Cardiac muscle cell (in vitro differentiated cells and primary cell): ENCODE measurements at regions not wholly inside any gene's neighbourhood (a gene's known extent, or its start where the extent isn't known, plus 50 kb on each side); places are given as distances from the start of the nearest gene placed in this dataset.
"Not testable (repeated sequence)": the region's sequence is repeated elsewhere in the genome, so short reads cannot be mapped to it uniquely, and the experiment has no call there.

Experiments used
- DNase-seq, 2 donors: peaks; one replicate each; pipeline versions ENCODE4 v3.0.0 to v3.0.0-alpha.2; 2010 to 2017; ENCODE audit warnings: low read depth in 1 of 2, low spot score in 1 of 2
- H3K27ac ChIP-seq: fragments of 200-600 bp; sonication (generic); 2 replicates; pipeline ENCODE4 v1.5.1; 2016
- H3K27me3 ChIP-seq: fragments of 200-600 bp; sonication (generic); 2 replicates; pipeline ENCODE4 v1.6.0; 2016; ENCODE audit warnings: control low read depth
- H3K36me3 ChIP-seq: fragments of 200-600 bp; sonication (generic); 2 replicates; pipeline ENCODE4 v1.5.1; 2016; ENCODE audit warnings: control low read depth
- H3K4me1 ChIP-seq: fragments of 200-600 bp; sonication (generic); 2 replicates; pipeline ENCODE4 v1.8.1; 2017; ENCODE audit warnings: low read depth, mild to moderate bottlenecking, mixed run types
- H3K4me3 ChIP-seq: fragments of 200-600 bp; sonication (generic); 2 replicates; pipeline ENCODE4 v1.5.1; 2016; ENCODE audit warnings: mild to moderate bottlenecking
- H3K9me3 ChIP-seq: fragments of 200-600 bp; sonication (generic); 2 replicates; pipeline ENCODE4 v1.5.1; 2017; ENCODE audit warnings: low read depth, mild to moderate bottlenecking, control low read depth
- TF ChIP-seq, protein P1 (sequence below): IDR thresholded peaks from 2 replicates; pipeline ENCODE4 v1.5.1; 2012; ENCODE audit warnings: low read depth, mild to moderate bottlenecking, low read length

GRCh38 chr3:159039286-159039685, 237.4 kb downstream of the MFSD1 start:
- TF ChIP-seq, protein P1, sequence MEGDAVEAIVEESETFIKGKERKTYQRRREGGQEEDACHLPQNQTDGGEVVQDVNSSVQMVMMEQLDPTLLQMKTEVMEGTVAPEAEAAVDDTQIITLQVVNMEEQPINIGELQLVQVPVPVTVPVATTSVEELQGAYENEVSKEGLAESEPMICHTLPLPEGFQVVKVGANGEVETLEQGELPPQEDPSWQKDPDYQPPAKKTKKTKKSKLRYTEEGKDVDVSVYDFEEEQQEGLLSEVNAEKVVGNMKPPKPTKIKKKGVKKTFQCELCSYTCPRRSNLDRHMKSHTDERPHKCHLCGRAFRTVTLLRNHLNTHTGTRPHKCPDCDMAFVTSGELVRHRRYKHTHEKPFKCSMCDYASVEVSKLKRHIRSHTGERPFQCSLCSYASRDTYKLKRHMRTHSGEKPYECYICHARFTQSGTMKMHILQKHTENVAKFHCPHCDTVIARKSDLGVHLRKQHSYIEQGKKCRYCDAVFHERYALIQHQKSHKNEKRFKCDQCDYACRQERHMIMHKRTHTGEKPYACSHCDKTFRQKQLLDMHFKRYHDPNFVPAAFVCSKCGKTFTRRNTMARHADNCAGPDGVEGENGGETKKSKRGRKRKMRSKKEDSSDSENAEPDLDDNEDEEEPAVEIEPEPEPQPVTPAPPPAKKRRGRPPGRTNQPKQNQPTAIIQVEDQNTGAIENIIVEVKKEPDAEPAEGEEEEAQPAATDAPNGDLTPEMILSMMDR: no peak

GRCh38 chr3:159045279-159045885, 243.5 kb downstream of the MFSD1 start:
- H3K27ac ChIP-seq: no peak overlapping the region
- DNase-seq: no peak
- H3K36me3 ChIP-seq: no peaks in the 10 kb centered on the region
- TF ChIP-seq, protein P1: no peak
- H3K4me3 ChIP-seq: no peak overlapping the region
- no peaks in the 10 kb centered on the region for H3K9me3 ChIP-seq
- no peaks in the 10 kb centered on the region for H3K4me1 ChIP-seq
- H3K27me3 ChIP-seq: no peaks in the 10 kb centered on the region

More at GRCh38 chr3:159039286-159039685, 237.4 kb downstream of the MFSD1 start:
- no peaks in the 10 kb centered on the region for H3K4me1 ChIP-seq
- H3K27ac ChIP-seq: no peak overlapping the region
- no peaks in the 10 kb centered on the region for H3K9me3 ChIP-seq
- H3K27me3 ChIP-seq: no peaks in the 10 kb centered on the region
- H3K36me3 ChIP-seq: no peaks in the 10 kb centered on the region
- no peak for DNase-seq
- no peak overlapping the region for H3K4me3 ChIP-seq

DNA sequence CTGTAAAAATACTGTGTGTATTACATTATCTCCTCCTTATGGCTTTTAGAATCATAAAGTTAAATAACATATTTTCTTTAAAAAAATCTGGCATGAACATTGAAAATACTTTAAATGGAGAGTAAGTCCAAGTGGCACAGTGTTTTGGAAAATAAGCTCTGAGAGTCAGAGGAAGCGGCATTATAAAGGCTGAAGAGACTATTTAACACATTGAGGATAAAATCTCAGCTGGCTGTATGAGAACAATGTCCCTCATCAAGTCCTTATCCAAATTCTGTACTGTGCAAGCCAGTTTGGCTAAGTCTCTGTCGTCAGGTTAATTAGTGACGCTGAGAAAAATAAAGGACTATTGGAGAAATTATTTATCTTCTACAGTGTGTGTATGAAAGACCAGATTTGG, 245.5 kb downstream of the MFSD1 start:
- H3K27me3 ChIP-seq: no peaks in the 10 kb centered on the region
- no peak overlapping the region for H3K27ac ChIP-seq

GRCh38 chr3:159052494-159052893, 250.6 kb downstream of the MFSD1 start:
- not testable (repeated sequence) for H3K27me3 ChIP-seq, H3K4me1 ChIP-seq, H3K36me3 ChIP-seq, DNase-seq, H3K9me3 ChIP-seq, H3K27ac ChIP-seq, H3K4me3 ChIP-seq

More for the DNA sequence above, 245.5 kb downstream of the MFSD1 start:
- DNase-seq: no peak
- TF ChIP-seq, protein P1: no peak
- Histone ChIP-seq H3K4me1 (no peaks in the 10 kb centered on the region), H3K9me3 (no peaks in the 10 kb centered on the region), H3K36me3 (no peaks in the 10 kb centered on the region), H3K4me3 (no peak overlapping the region)

GRCh38 chr3:159057621-159058020, 255.8 kb downstream of the MFSD1 start:
- no peak overlapping the region for H3K4me3 ChIP-seq
- TF ChIP-seq, protein P1: no peak
- no peaks in the 10 kb centered on the region for H3K9me3 ChIP-seq
- no peaks in the 10 kb centered on the region for H3K36me3 ChIP-seq
- H3K27me3 ChIP-seq: no peaks in the 10 kb centered on the region
- no peaks in the 10 kb centered on the region for H3K4me1 ChIP-seq
- DNase-seq: no peak
- no peak overlapping the region for H3K27ac ChIP-seq

DNA sequence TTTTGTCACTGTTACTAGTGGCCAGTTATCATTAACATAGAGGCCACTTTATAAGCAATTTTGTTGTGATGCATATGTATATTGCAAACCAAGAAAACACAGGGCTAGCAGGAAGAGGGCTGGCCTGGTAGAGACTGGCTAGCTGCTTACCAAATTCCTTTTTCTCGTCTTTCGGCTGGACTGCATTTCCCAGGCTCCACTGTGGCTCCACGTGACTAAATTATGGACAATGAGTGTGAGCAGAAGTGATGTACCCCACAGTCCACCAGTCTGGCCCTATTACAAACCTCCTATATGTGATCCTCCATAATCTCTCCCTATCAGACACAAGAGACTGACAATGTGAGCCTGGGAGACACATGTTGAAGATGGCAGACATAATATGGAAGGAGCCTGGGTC, 257.0 kb downstream of the MFSD1 start:
- peaks cover under 1% of the 10 kb centered on the region for H3K4me1 ChIP-seq
- TF ChIP-seq, protein P1: no peak
- H3K27ac ChIP-seq: no peak overlapping the region
- DNase-seq: no peak
- no peak overlapping the region for H3K4me3 ChIP-seq
- no peaks in the 10 kb centered on the region for H3K27me3 ChIP-seq
- H3K9me3 ChIP-seq: no peaks in the 10 kb centered on the region
- H3K36me3 ChIP-seq: no peaks in the 10 kb centered on the region
